GM23338 (cell line): ENCODE measurements at regions not wholly inside any gene's neighbourhood (a gene's known extent, or its start where the extent isn't known, plus 50 kb on each side); places are given as distances from the start of the nearest gene placed in this dataset.

Source experiments
- EZH2 ChIP-seq: fragments of 200-600 bp; sonication (generic); IDR thresholded peaks from one replicate; pipeline ENCODE4 v1.8.0; 2017; ENCODE audit warnings: antibody characterized with exemption, mild to moderate bottlenecking, low read depth; ENCODE audit not compliant: unreplicated experiment
- EZH2phosphoT487 ChIP-seq: fragments of 200-600 bp; sonication (generic); IDR thresholded peaks from one replicate; pipeline ENCODE4 v1.8.1; 2018; ENCODE audit warnings: antibody characterized with exemption; ENCODE audit not compliant: unreplicated experiment
- POLR2AphosphoS5 ChIP-seq: IDR thresholded peaks from 2 replicates; pipeline ENCODE4 v1.6.1; 2016; ENCODE audit warnings: antibody characterized with exemption, low read depth
- STAT1 ChIP-seq: IDR thresholded peaks from one replicate; pipeline ENCODE4 v1.6.1; 2016; ENCODE audit warnings: antibody characterized with exemption; ENCODE audit not compliant: unreplicated experiment
- TF ChIP-seq, protein P1 (sequence below), 2 experiments: fragments of 200-600 bp in 1 of 2; sonication (generic) in 1 of 2; conservative IDR thresholded peaks; 2 replicates each; pipeline versions ENCODE4 v1.5.1 to v1.6.1; 2016 to 2017; ENCODE audit warnings: antibody characterized with exemption in 2 of 2, low read depth in 2 of 2, mild to moderate bottlenecking in 2 of 2, moderate library complexity in 1 of 2
- TF ChIP-seq, protein P2 (sequence below): fragments of 250-450 bp; sonication (Bioruptor Pico); IDR thresholded peaks from 2 replicates; pipeline ENCODE4 v1.5.0; 2020; ENCODE audit warnings: mild to moderate bottlenecking, moderate library complexity

DNA sequence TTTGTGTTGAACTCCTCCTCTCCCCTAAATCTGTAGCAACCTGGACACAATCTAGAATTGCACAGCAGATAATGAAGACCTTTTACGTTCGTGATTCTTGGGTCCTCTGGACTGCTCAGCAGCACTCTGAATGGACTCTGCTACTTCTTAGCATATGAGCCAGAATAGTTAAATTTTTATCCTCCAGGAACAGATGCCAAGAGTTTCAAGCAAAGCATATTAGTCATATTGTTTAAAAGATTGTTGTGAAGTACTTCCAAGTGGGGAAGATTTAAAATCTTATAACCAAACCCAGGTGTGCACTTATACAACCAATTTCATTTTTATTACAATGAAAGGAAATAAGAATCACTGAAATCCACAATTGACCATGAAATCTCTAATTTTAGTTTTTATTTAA, 118.9 kb upstream of the EXOC2 start:
- TF ChIP-seq STAT1 (no peak), EZH2 (no peak), EZH2phosphoT487 (no peak), POLR2AphosphoS5 (no peak)
- TF ChIP-seq, protein P1, sequence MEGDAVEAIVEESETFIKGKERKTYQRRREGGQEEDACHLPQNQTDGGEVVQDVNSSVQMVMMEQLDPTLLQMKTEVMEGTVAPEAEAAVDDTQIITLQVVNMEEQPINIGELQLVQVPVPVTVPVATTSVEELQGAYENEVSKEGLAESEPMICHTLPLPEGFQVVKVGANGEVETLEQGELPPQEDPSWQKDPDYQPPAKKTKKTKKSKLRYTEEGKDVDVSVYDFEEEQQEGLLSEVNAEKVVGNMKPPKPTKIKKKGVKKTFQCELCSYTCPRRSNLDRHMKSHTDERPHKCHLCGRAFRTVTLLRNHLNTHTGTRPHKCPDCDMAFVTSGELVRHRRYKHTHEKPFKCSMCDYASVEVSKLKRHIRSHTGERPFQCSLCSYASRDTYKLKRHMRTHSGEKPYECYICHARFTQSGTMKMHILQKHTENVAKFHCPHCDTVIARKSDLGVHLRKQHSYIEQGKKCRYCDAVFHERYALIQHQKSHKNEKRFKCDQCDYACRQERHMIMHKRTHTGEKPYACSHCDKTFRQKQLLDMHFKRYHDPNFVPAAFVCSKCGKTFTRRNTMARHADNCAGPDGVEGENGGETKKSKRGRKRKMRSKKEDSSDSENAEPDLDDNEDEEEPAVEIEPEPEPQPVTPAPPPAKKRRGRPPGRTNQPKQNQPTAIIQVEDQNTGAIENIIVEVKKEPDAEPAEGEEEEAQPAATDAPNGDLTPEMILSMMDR (conservative IDR thresholded peaks at IDR 0.05; ENCODE audit: low read depth in 2 of 2): no peak
- TF ChIP-seq, protein P2, sequence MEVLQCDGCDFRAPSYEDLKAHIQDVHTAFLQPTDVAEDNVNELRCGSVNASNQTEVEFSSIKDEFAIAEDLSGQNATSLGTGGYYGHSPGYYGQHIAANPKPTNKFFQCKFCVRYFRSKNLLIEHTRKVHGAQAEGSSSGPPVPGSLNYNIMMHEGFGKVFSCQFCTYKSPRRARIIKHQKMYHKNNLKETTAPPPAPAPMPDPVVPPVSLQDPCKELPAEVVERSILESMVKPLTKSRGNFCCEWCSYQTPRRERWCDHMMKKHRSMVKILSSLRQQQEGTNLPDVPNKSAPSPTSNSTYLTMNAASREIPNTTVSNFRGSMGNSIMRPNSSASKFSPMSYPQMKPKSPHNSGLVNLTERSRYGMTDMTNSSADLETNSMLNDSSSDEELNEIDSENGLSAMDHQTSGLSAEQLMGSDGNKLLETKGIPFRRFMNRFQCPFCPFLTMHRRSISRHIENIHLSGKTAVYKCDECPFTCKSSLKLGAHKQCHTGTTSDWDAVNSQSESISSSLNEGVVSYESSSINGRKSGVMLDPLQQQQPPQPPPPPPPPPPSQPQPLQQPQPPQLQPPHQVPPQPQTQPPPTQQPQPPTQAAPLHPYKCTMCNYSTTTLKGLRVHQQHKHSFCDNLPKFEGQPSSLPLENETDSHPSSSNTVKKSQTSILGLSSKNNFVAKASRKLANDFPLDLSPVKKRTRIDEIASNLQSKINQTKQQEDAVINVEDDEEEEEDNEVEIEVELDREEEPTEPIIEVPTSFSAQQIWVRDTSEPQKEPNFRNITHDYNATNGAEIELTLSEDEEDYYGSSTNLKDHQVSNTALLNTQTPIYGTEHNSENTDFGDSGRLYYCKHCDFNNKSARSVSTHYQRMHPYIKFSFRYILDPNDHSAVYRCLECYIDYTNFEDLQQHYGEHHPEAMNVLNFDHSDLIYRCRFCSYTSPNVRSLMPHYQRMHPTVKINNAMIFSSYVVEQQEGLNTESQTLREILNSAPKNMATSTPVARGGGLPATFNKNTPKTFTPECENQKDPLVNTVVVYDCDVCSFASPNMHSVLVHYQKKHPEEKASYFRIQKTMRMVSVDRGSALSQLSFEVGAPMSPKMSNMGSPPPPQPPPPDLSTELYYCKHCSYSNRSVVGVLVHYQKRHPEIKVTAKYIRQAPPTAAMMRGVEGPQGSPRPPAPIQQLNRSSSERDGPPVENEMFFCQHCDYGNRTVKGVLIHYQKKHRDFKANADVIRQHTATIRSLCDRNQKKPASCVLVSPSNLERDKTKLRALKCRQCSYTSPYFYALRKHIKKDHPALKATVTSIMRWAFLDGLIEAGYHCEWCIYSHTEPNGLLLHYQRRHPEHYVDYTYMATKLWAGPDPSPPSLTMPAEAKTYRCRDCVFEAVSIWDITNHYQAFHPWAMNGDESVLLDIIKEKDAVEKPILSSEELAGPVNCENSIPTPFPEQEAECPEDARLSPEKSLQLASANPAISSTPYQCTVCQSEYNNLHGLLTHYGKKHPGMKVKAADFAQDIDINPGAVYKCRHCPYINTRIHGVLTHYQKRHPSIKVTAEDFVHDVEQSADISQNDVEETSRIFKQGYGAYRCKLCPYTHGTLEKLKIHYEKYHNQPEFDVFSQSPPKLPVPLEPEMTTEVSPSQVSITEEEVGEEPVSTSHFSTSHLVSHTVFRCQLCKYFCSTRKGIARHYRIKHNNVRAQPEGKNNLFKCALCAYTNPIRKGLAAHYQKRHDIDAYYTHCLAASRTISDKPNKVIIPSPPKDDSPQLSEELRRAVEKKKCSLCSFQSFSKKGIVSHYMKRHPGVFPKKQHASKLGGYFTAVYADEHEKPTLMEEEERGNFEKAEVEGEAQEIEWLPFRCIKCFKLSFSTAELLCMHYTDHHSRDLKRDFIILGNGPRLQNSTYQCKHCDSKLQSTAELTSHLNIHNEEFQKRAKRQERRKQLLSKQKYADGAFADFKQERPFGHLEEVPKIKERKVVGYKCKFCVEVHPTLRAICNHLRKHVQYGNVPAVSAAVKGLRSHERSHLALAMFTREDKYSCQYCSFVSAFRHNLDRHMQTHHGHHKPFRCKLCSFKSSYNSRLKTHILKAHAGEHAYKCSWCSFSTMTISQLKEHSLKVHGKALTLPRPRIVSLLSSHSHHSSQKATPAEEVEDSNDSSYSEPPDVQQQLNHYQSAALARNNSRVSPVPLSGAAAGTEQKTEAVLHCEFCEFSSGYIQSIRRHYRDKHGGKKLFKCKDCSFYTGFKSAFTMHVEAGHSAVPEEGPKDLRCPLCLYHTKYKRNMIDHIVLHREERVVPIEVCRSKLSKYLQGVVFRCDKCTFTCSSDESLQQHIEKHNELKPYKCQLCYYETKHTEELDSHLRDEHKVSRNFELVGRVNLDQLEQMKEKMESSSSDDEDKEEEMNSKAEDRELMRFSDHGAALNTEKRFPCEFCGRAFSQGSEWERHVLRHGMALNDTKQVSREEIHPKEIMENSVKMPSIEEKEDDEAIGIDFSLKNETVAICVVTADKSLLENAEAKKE (CRISPR knock-in tag): no peak
